ENCODE measurements at regions not wholly inside any gene's neighbourhood (a gene's known extent, or its start where the extent isn't known, plus 50 kb on each side); places are given as distances from the start of the nearest gene placed in this dataset.
"Not testable (repeated sequence)": the region's sequence is repeated elsewhere in the genome, so short reads cannot be mapped to it uniquely, and the experiment has no call there.

DNA sequence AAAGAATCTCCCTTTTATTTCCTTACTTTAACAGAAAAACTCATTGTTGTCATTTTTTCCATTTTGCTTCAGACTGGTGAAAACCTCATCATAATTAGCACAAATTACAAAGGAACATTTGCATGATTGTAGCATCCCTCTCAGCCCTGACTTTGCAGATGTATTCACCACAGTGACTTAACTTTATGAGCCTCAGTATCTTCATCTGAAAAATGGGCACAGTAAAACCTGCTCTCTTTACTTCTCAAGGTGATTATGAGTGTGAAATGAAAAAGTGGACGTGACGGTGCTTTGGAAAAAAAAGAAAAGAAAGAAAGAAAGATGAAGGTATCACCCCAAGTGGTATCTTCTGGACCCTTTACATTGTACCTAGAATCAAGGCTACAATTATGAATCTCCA is 193.4 kb upstream of the TOX3 start:
- Histone ChIP-seq H3K36me3 (ENCODE audit: low read depth, missing control alignments) (no peaks in the 10 kb centered on the region), H3K27me3 (no peaks in the 10 kb centered on the region), H3K4me1 (no peaks in the 10 kb centered on the region), H3K9me3 (no peaks in the 10 kb centered on the region), H3K27ac (no peak overlapping the region), H3K4me3 (no peak overlapping the region)
- DNase-seq = no peak
- TF ChIP-seq POLR2A (IDR thresholded peaks at IDR 0.05) (no peak), CTCF (IDR thresholded peaks at IDR 0.05) (no peak)
- WGBS, 2 donors = 84 to 85% methylated on average over 2 of the region's 2 CpGs
- intact Hi-C loops (cut with DNase I; ENCODE audit: low total_unique reads) = no loop called here

DNA sequence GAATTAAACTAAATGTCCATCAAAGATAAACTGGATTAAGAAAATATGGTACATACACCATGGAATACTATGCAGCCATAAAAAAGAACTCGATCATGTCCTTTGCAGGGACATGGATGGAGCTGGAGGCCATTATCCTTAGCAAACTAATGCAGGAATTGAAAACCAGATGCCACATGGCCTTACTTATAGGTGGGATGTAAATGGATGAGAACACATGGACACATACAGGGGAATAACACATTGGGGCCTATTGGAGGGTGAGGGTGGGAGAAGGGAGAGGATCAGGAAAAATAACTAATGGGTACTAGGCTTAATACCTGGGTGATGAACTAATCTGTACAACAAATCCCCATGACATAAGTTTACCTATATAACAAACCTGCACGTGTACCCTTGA is 192.0 kb upstream of the TOX3 start:
- H3K27me3 ChIP-seq; H3K4me1 ChIP-seq; H3K9me3 ChIP-seq; H3K27ac ChIP-seq; DNase-seq; H3K36me3 ChIP-seq (ENCODE audit: low read depth, missing control alignments); intact Hi-C loops (cut with DNase I; ENCODE audit: low total_unique reads); H3K4me3 ChIP-seq: not testable (repeated sequence)
- 83 to 92% methylated on average over 2 of the region's 2 CpGs for WGBS, 2 donors

DNA sequence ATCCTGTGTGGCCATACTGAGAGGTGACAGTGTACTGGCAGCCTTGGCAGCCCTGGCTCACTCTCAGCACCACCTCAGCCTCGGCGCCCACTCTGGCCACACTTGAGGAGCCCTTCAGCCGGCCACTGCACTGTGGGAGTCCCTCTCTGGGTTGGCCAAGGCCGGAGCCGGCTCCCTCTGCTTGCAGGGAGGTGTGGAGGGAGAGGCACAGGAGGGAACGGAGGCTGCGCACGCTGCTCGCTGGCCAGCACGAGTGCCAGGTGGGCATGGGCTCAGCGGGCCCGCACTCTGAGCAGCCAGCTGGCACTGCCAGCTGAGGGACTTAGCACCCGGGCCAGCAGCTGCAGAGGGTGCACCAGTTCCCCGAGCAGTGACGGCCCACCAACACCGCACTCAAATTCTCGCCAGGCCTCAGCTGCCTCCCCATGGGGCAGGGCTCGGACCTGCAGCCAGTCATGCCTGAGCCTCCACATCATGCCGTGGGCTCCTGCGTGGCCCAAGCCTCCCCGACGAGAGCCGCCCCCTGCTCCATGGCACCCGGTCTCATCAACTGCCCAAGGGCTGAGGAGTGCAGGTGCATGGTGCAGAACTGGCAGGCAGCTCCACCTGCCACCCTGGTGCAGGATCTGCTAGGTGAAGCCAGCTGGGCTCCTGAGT is 184.4 kb upstream of the TOX3 start:
- no peak overlapping the region for H3K4me3 ChIP-seq
- H3K4me1 ChIP-seq = no peaks in the 10 kb centered on the region
- H3K36me3 ChIP-seq (ENCODE audit: low read depth, missing control alignments) = no peaks in the 10 kb centered on the region
- H3K27ac ChIP-seq = no peak overlapping the region
- H3K27me3 ChIP-seq = no peaks in the 10 kb centered on the region
- TF ChIP-seq POLR2A (IDR thresholded peaks at IDR 0.05) = no peak
- TF ChIP-seq CTCF (IDR thresholded peaks at IDR 0.05) = no peak
- WGBS, 2 donors = 94% methylated on average over 22 of the region's 24 CpGs; no CpG with 5 or more reads in 1 of the 2 donors
- DNase-seq = no peak
- H3K9me3 ChIP-seq = no peaks in the 10 kb centered on the region
- intact Hi-C loops (cut with DNase I; ENCODE audit: low total_unique reads) = no loop called here

DNA sequence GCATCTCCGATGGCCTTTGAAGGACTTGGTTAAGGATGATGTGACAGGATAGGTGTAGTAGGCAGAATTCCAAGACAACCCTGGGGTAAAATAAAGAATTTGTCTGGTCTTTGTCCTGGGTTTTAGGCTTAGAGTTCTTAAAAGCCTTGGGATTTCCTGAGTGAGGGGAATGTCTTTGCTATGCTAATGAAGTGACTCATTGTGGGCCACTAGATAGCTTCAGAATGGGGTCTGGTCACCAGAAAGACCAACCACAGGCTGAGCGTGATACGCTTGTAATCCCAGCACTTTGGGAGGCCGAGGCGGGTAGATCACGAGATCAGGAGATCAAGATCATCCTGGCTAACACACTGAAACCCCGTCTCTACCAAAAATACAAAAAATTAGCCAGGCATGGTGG is 182.8 kb upstream of the TOX3 start:
- WGBS, 2 donors = 91 to 99% methylated on average over 7 of the region's 7 CpGs
- Histone ChIP-seq H3K4me3 (no peak overlapping the region), H3K27ac (no peak overlapping the region), H3K9me3 (no peaks in the 10 kb centered on the region), H3K27me3 (no peaks in the 10 kb centered on the region), H3K36me3 (ENCODE audit: low read depth, missing control alignments) (no peaks in the 10 kb centered on the region), H3K4me1 (no peaks in the 10 kb centered on the region)
- intact Hi-C loops (cut with DNase I; ENCODE audit: low total_unique reads) = no loop called here
- DNase-seq = no peak
- TF ChIP-seq POLR2A (IDR thresholded peaks at IDR 0.05) (no peak), CTCF (IDR thresholded peaks at IDR 0.05) (no peak)

DNA sequence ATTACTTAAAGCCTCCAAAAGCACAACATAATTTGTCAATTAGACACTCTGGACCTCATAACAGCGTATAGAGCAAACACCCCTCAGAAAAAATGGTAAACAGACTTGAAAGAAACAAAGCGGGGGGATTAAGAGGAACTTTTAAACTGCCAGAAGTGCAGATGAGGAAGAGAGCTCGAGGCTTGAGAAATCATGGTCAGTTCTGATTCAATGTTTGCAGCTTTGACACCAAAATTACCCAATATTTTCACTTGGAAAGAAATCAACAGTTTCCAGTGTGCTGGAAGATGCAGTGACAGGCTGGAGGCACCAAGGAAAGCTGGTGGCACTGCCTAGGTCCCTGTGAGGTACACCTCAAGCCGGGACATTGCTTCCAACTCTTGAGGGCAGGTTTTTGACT is 180.9 kb upstream of the TOX3 start:
- H3K27ac ChIP-seq = no peak overlapping the region
- H3K36me3 ChIP-seq (ENCODE audit: low read depth, missing control alignments) = no peaks in the 10 kb centered on the region
- intact Hi-C loops (cut with DNase I; ENCODE audit: low total_unique reads) = no loop called here
- WGBS, 2 donors = 78 to 85% methylated on average over 4 of the region's 4 CpGs
- H3K9me3 ChIP-seq = no peaks in the 10 kb centered on the region
- H3K4me1 ChIP-seq = no peaks in the 10 kb centered on the region
- no peak overlapping the region for H3K4me3 ChIP-seq
- TF ChIP-seq CTCF (IDR thresholded peaks at IDR 0.05) (no peak), POLR2A (IDR thresholded peaks at IDR 0.05) (no peak)
- no peaks in the 10 kb centered on the region for H3K27me3 ChIP-seq
- DNase-seq = no peak

Data from testis (tissue), 2 donors.